ENCODE measurements at regions not wholly inside any gene's neighbourhood (a gene's known extent, or its start where the extent isn't known, plus 50 kb on each side); places are given as distances from the start of the nearest gene placed in this dataset.

DNA sequence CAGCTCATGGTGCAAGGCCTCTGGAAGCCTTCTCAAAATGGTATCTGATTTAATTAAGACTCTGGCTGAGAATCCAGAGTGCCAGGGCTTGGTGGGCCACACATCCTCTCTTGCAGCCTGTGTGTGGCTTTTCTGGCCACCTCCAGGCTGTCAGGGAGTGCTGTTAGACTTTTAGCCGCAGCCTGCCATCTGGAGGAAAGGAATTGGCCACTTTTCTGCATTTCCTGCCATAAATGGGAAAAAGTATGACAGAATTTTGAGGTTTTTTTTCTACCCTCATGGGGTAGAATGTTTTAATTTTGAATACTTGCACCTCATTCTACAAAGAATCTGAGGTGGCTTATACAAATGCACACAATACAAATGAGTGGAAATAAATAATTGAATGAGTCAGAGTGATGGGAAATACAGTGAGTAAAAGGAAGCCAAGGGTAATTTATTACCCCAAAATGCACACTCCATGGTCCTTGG is 218.4 kb downstream of the ADAMTS15 start:
- H3K27ac ChIP-seq, result no peak overlapping the region

GRCh38 chr11:130668751-130669150 is 220.3 kb downstream of the ADAMTS15 start:
- no peak for DNase-seq (ENCODE audit: low spot score)
- no peak overlapping the region for H3K4me3 ChIP-seq
- H3K27ac ChIP-seq, result no peak overlapping the region
- TF ChIP-seq, protein P1, sequence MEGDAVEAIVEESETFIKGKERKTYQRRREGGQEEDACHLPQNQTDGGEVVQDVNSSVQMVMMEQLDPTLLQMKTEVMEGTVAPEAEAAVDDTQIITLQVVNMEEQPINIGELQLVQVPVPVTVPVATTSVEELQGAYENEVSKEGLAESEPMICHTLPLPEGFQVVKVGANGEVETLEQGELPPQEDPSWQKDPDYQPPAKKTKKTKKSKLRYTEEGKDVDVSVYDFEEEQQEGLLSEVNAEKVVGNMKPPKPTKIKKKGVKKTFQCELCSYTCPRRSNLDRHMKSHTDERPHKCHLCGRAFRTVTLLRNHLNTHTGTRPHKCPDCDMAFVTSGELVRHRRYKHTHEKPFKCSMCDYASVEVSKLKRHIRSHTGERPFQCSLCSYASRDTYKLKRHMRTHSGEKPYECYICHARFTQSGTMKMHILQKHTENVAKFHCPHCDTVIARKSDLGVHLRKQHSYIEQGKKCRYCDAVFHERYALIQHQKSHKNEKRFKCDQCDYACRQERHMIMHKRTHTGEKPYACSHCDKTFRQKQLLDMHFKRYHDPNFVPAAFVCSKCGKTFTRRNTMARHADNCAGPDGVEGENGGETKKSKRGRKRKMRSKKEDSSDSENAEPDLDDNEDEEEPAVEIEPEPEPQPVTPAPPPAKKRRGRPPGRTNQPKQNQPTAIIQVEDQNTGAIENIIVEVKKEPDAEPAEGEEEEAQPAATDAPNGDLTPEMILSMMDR (IDR thresholded peaks at IDR 0.05), result no peak

More for the DNA sequence above, 218.4 kb downstream of the ADAMTS15 start:
- TF ChIP-seq, protein P1 (IDR thresholded peaks at IDR 0.05), result no peak
- no peak overlapping the region for H3K4me3 ChIP-seq
- no peak for DNase-seq (ENCODE audit: low spot score)

DNA sequence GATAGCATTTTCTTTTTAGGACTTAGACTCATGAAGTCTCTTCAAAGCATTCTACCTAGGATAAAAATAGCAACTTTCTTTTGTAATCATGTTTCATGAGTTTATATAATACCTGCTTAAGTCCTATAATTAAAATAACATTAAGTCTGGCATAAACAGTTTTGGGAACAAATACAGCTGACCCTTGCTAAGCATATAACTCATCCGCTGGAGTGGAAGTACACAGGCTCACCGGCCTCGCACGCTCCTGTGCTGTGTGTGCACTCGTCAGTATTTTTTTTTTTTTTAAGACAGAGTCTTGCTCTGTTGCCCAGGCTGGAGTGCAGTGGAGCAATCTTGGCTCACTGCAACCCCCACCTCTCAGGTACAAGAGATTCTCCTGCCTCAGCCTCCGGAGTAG is 221.8 kb downstream of the ADAMTS15 start:
- DNase-seq (ENCODE audit: low spot score), result no peak
- Histone ChIP-seq H3K4me3 (no peak overlapping the region), H3K27ac (no peak overlapping the region)
- TF ChIP-seq, protein P1 (IDR thresholded peaks at IDR 0.05), result no peak

- DNase-seq (ENCODE audit: low spot score), result peak; percentile 90
- Histone ChIP-seq H3K4me3 (no peak overlapping the region), H3K27ac (peak overlapping the region; percentile 87 to 88)
- TF ChIP-seq, protein P1 (IDR thresholded peaks at IDR 0.05), result no peak
These were observed 223.6 kb downstream of the ADAMTS15 start for GRCh38 chr11:130671801-130672700.

DNA sequence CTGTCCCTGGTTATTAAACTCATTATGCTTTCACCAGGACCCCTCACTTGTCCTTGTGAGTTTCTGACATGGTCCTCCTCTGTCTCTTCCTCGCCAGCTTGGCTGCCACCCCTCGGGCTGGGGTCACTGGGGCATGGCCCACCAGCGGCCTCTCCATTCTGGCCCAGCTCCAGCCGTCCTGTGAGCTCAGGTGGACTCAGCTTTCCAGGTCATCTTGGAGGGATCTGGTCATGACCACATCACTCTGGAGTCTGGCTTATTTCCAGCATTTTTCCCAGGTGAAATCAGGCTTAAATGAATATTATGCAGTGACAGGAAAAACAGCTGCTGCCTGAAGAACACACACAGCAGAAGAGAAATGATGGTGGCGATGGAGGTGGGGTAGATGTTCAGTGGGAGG is 224.5 kb downstream of the ADAMTS15 start:
- H3K4me3 ChIP-seq, result no peak overlapping the region
- H3K27ac ChIP-seq, result peak overlapping the region; percentile 87 to 88
- DNase-seq (ENCODE audit: low spot score), result no peak
- TF ChIP-seq, protein P1 (IDR thresholded peaks at IDR 0.05), result no peak

- Histone ChIP-seq H3K4me3 (no peak overlapping the region), H3K27ac (peak overlapping the region; percentile 87 to 88)
- TF ChIP-seq, protein P1 (IDR thresholded peaks at IDR 0.05), result no peak
- DNase-seq (ENCODE audit: low spot score), result no peak
These were observed 225.3 kb downstream of the ADAMTS15 start for GRCh38 chr11:130673698-130674097.
